ENCODE measurements at regions not wholly inside any gene's neighbourhood (a gene's known extent, or its start where the extent isn't known, plus 50 kb on each side); places are given as distances from the start of the nearest gene placed in this dataset.

GRCh38 chr14:87065366-87065765 lies 927.6 kb downstream of the GALC start:
- no peak for TF ChIP-seq CTCF (IDR thresholded peaks at IDR 0.05; ENCODE audit: insufficient read depth, low read depth, low read length)
- no peak for TF ChIP-seq EZH2 (IDR thresholded peaks at IDR 0.05; ENCODE audit: insufficient read depth, low read length)
